WTC11 (cell line): ENCODE measurements at regions not wholly inside any gene's neighbourhood (a gene's known extent, or its start where the extent isn't known, plus 50 kb on each side); places are given as distances from the start of the nearest gene placed in this dataset.

Experiments used
- ATF1 ChIP-seq: sonication (generic); formaldehyde crosslinking; IDR thresholded peaks from 2 replicates; pipeline ENCODE4 v1.8.1; 2023; ENCODE audit warnings: mild to moderate bottlenecking, moderate library complexity, missing genetic modification reagents
- ATF2 ChIP-seq: sonication (generic); formaldehyde crosslinking; IDR thresholded peaks from 2 replicates; pipeline ENCODE4 v1.8.1; 2022; ENCODE audit warnings: low read depth, missing genetic modification reagents, borderline replicate concordance
- CTCF ChIP-seq: fragments of 200-600 bp; IDR thresholded peaks from 2 replicates; pipeline ENCODE4 v1.8.0; 2022; ENCODE audit warnings: antibody characterized with exemption
- ESRRA ChIP-seq: sonication (generic); formaldehyde crosslinking; IDR thresholded peaks from 2 replicates; pipeline ENCODE4 v1.8.1; 2022; ENCODE audit warnings: mild to moderate bottlenecking, missing genetic modification reagents, borderline replicate concordance
- FOXP4 ChIP-seq: sonication (generic); formaldehyde crosslinking; IDR thresholded peaks from 2 replicates; pipeline ENCODE4 v1.8.0; 2022; ENCODE audit warnings: mild to moderate bottlenecking, missing genetic modification reagents
- IRF2 ChIP-seq: sonication (generic); formaldehyde crosslinking; IDR thresholded peaks from 2 replicates; pipeline ENCODE4 v1.8.0; 2022; ENCODE audit warnings: low read depth, missing genetic modification reagents, borderline replicate concordance
- STAT6 ChIP-seq: sonication (generic); formaldehyde crosslinking; conservative IDR thresholded peaks from 2 replicates; pipeline ENCODE4 v1.8.1; 2023; ENCODE audit warnings: mild to moderate bottlenecking, low read depth, missing genetic modification reagents, moderate library complexity
- USF1 ChIP-seq: sonication (generic); formaldehyde crosslinking; IDR thresholded peaks from 2 replicates; pipeline ENCODE4 v1.8.0; 2022; ENCODE audit warnings: mild to moderate bottlenecking, missing genetic modification reagents
- ZMAT4 ChIP-seq: fragments of 250-450 bp; sonication (Bioruptor Pico); IDR thresholded peaks from 2 replicates; pipeline ENCODE4 v1.9.0; 2021; ENCODE audit warnings: mild to moderate bottlenecking
- ZNF425 ChIP-seq: fragments of 250-450 bp; sonication (Bioruptor Pico); conservative IDR thresholded peaks from 2 replicates; pipeline ENCODE4 v1.9.0; 2021; ENCODE audit warnings: mild to moderate bottlenecking
- ZSCAN18 ChIP-seq: fragments of 250-450 bp; sonication (Bioruptor Pico); IDR thresholded peaks from 2 replicates; pipeline ENCODE4 v2.1.2; 2022; ENCODE audit warnings: mild to moderate bottlenecking, moderate library complexity

GRCh38 chrX:8288590-8288989, 117.5 kb upstream of the VCX2 start:
- TF ChIP-seq CTCF (no peak), USF1 (CRISPR knock-in tag) (no peak), IRF2 (CRISPR knock-in tag) (no peak), ESRRA (CRISPR knock-in tag) (no peak), STAT6 (CRISPR knock-in tag) (no peak), ZSCAN18 (CRISPR knock-in tag) (no peak), ATF1 (CRISPR knock-in tag) (no peak), ATF2 (no peak), ZMAT4 (CRISPR knock-in tag) (no peak), ZNF425 (CRISPR knock-in tag) (no peak), FOXP4 (CRISPR knock-in tag) (no peak)
